ENCODE measurements at regions not wholly inside any gene's neighbourhood (a gene's known extent, or its start where the extent isn't known, plus 50 kb on each side); places are given as distances from the start of the nearest gene placed in this dataset.
"Not testable (repeated sequence)": the region's sequence is repeated elsewhere in the genome, so short reads cannot be mapped to it uniquely, and the experiment has no call there.

DNA sequence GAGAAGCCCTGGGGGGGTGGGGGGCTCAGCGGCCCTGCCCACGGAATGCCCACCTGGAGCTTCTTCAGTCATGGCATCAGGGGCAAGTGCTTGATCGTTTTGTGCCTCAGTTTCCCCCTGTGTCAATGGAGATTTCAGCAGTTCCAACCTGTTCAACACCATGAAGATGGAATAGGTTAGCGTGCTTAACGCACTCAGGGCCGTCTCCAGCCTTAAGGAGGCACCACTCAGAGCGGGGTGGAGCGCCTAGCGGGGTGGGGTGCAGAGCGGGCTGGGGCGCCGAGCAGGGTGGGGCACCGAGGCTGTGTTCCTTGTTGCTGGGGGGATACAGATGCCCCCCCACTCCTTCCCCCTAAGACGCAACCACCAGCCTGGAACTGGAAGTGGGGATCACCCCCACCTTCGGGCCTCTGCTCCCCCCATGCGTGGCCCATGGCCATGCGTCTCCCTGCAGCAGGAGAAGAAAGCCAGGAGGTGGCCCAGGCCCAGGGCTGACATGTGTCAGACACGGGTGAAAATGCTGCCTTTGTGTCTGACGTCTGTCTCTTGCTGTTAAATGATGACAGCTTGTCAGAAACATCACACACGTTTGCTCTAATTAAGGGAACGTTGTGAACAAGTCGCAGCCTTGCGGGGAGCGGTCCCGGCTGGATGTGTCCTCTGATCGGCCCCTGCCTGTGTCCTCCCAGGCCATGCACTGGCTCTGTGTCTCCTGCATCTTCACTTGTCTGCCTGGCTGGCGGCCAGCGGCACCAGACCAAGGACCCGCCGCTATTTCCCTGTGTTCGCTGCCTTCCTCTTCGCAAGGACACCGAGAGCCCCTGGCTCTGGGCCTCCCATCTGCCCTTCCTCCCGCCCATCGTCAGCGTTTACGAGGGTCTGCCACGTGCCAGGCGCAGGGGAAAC, 192.1 kb downstream of the BANP start:
- H2AFZ ChIP-seq (ENCODE audit: low read length); H3K79me1 ChIP-seq (ENCODE audit: low read depth, low read length); H3K9me3 ChIP-seq (ENCODE audit: insufficient read depth in 2 of 2, low read depth in 1 of 2, low read length in 1 of 2); CTCF ChIA-PET (ENCODE audit: partially characterized antibody); H2BK20ac ChIP-seq (ENCODE audit: low read length); H3K27ac ChIP-seq (ENCODE audit: low read depth, low read length); H2BK12ac ChIP-seq (ENCODE audit: low read depth, low read length); H4K91ac ChIP-seq (replicated peaks; ENCODE audit: insufficient read length, low read length); H3K9ac ChIP-seq (replicated peaks in 1 of 4; ENCODE audit: extremely low read depth in 1 of 4, low read depth in 3 of 4, low read length in 3 of 4); H3K4ac ChIP-seq (replicated peaks; ENCODE audit: insufficient read length, low read depth, low read length); H3K23me2 ChIP-seq (ENCODE audit: low read depth, low read length); H3K56ac ChIP-seq (replicated peaks; ENCODE audit: insufficient read length, low read depth, low read length); FAIRE-seq; H2BK120ac ChIP-seq (replicated peaks; ENCODE audit: low read depth, low read length); H2BK15ac ChIP-seq (ENCODE audit: low read length); POLR2A ChIA-PET (ENCODE audit: partially characterized antibody); H3K79me2 ChIP-seq (ENCODE audit: control insufficient read depth in 1 of 2, insufficient read depth in 2 of 2, low read length in 2 of 2); H3K23ac ChIP-seq (ENCODE audit: insufficient read length); H3K4me3 ChIP-seq (ENCODE audit: extremely low read depth in 1 of 4, insufficient read depth in 2 of 4, low read depth in 3 of 4, low read length in 4 of 4); H3K14ac ChIP-seq (ENCODE audit: insufficient read length); H3K27me3 ChIP-seq (replicated peaks in 1 of 4; ENCODE audit: control insufficient read depth in 3 of 4, extremely low read depth in 1 of 4, insufficient read depth in 3 of 4, low read length in 3 of 4); H3K4me2 ChIP-seq (ENCODE audit: insufficient read depth in 1 of 2, low read depth in 2 of 2, low read length in 2 of 2); H4K8ac ChIP-seq (ENCODE audit: extremely low read depth, insufficient read depth, low read length); H4K20me1 ChIP-seq (replicated peaks in 1 of 2; ENCODE audit: control insufficient read depth in 1 of 2, insufficient read depth in 2 of 2, low read length in 2 of 2); H3K4me1 ChIP-seq (replicated peaks in 1 of 4; ENCODE audit: control insufficient read depth in 3 of 4, insufficient read depth in 4 of 4, low read length in 3 of 4); H3K36me3 ChIP-seq (ENCODE audit: control insufficient read depth in 2 of 4, insufficient read depth in 4 of 4, low read length in 3 of 4); H2BK5ac ChIP-seq (ENCODE audit: low read depth, low read length); H2AK5ac ChIP-seq (ENCODE audit: low read depth, low read length); H3K18ac ChIP-seq (ENCODE audit: extremely low read depth, low read length); DNase-seq (ENCODE audit: low read depth in 1 of 2, low spot score in 2 of 2); H4K5ac ChIP-seq (ENCODE audit: insufficient read length, low read depth, low read length): not testable (repeated sequence)
- 89% methylated on average over 28 of the region's 39 CpGs; no CpG with 5 or more reads in 1 of the 2 experiments for WGBS, 2 experiments (ENCODE audit: extremely low coverage in 1 of 2, insufficient coverage in 1 of 2, insufficient read length in 1 of 2, insufficient replicate concordance in 2 of 2, low coverage in 1 of 2, low lambda C conversion rate in 2 of 2, missing lambda C conversion rate in 1 of 2)

All from H1 (cell line).